Right forelimb (tissue), 1 donor: ENCODE measurements at regions not wholly inside any gene's neighbourhood (a gene's known extent, or its start where the extent isn't known, plus 50 kb on each side); places are given as distances from the start of the nearest gene placed in this dataset.

Experiments used
- DNase-seq: peaks from one replicate; pipeline ENCODE4 v3.0.0-alpha.2; 2018

- no peak for DNase-seq
Observed at GRCh38 chr3:99365396-99365795, 273.0 kb upstream of the COL8A1 start.

- DNase-seq, result no peak
Observed at GRCh38 chr3:99357131-99357530, 281.3 kb upstream of the COL8A1 start.

GRCh38 chr3:99356696-99357095 lies 281.7 kb upstream of the COL8A1 start:
- no peak for DNase-seq

- DNase-seq, result no peak
Observed at GRCh38 chr3:99355465-99355864, 282.9 kb upstream of the COL8A1 start.

GRCh38 chr3:99352811-99353210 lies 285.6 kb upstream of the COL8A1 start:
- DNase-seq, result no peak

- DNase-seq, result no peak
Observed at GRCh38 chr3:99351122-99351521, 287.3 kb upstream of the COL8A1 start.

- DNase-seq, result no peak
Observed at GRCh38 chr3:99348451-99348850, 289.9 kb upstream of the COL8A1 start.

- no peak for DNase-seq
Observed at GRCh38 chr3:99344216-99344615, 294.2 kb upstream of the COL8A1 start.

GRCh38 chr3:99342383-99342782 lies 296.0 kb upstream of the COL8A1 start:
- DNase-seq, result no peak

GRCh38 chr3:99339222-99339621 lies 299.2 kb upstream of the COL8A1 start:
- no peak for DNase-seq

- no peak for DNase-seq
Observed at GRCh38 chr3:99332718-99333117, 305.7 kb upstream of the COL8A1 start.

GRCh38 chr3:99332276-99332675 lies 306.1 kb upstream of the COL8A1 start:
- DNase-seq, result no peak

- DNase-seq, result no peak
Observed at GRCh38 chr3:99330924-99331532, 307.4 kb upstream of the COL8A1 start.

- DNase-seq, result no peak
Observed at GRCh38 chr3:99330281-99330680, 308.1 kb upstream of the COL8A1 start.

- DNase-seq, result no peak
Observed at GRCh38 chr3:99325402-99325801, 313.0 kb upstream of the COL8A1 start.

GRCh38 chr3:99324636-99325203 lies 313.7 kb upstream of the COL8A1 start:
- no peak for DNase-seq

- DNase-seq, result no peak
Observed at GRCh38 chr3:99323940-99324339, 314.5 kb upstream of the COL8A1 start.

- DNase-seq, result no peak
Observed at GRCh38 chr3:99322551-99322950, 315.8 kb upstream of the COL8A1 start.

- no peak for DNase-seq
Observed at GRCh38 chr3:99321261-99321660, 317.1 kb upstream of the COL8A1 start.

GRCh38 chr3:99319961-99320360 lies 318.4 kb upstream of the COL8A1 start:
- no peak for DNase-seq

GRCh38 chr3:99319450-99319849 lies 318.9 kb upstream of the COL8A1 start:
- DNase-seq, result no peak

- no peak for DNase-seq
Observed at GRCh38 chr3:99317201-99317600, 321.2 kb upstream of the COL8A1 start.

GRCh38 chr3:99315896-99316295 lies 322.5 kb upstream of the COL8A1 start:
- no peak for DNase-seq

GRCh38 chr3:99313485-99313884 lies 324.9 kb upstream of the COL8A1 start:
- DNase-seq, result no peak

GRCh38 chr3:99298661-99299060 lies 339.7 kb upstream of the COL8A1 start:
- no peak for DNase-seq
